NCI-H748 treated with DMSO at 0.1 percent for 48 hours (cell line): ENCODE measurements at regions not wholly inside any gene's neighbourhood (a gene's known extent, or its start where the extent isn't known, plus 50 kb on each side); places are given as distances from the start of the nearest gene placed in this dataset.

Experiments used
- DNase-seq: peaks from one replicate; lab custom pipeline; 2025; lab: John Stamatoyannopoulos, UW

GRCh38 chr7:155202106-155202871 is 95.4 kb upstream of the INSIG1 start:
- no peak for DNase-seq

- no peak for DNase-seq
Measured at GRCh38 chr7:155203059-155203881, 94.4 kb upstream of the INSIG1 start.

- DNase-seq, result no peak
Measured at GRCh38 chr7:155203882-155204691, 93.6 kb upstream of the INSIG1 start.

GRCh38 chr7:155204744-155205367 is 92.8 kb upstream of the INSIG1 start:
- DNase-seq, result no peak

- no peak for DNase-seq
Measured at GRCh38 chr7:155205368-155206317, 92.0 kb upstream of the INSIG1 start.

GRCh38 chr7:155206318-155207020 is 91.2 kb upstream of the INSIG1 start:
- no peak for DNase-seq

- DNase-seq, result no peak
Measured at GRCh38 chr7:155207326-155208002, 90.2 kb upstream of the INSIG1 start.

- DNase-seq, result no peak
Measured at GRCh38 chr7:155208681-155209477, 88.8 kb upstream of the INSIG1 start.

GRCh38 chr7:155209478-155210319 is 88.0 kb upstream of the INSIG1 start:
- no peak for DNase-seq

- DNase-seq, result no peak
Measured at GRCh38 chr7:155210356-155210755, 87.3 kb upstream of the INSIG1 start.

GRCh38 chr7:155211173-155211572 is 86.5 kb upstream of the INSIG1 start:
- DNase-seq, result no peak

- DNase-seq, result no peak
Measured at GRCh38 chr7:155211761-155212160, 85.9 kb upstream of the INSIG1 start.

- DNase-seq, result no peak
Measured at GRCh38 chr7:155212301-155213015, 85.2 kb upstream of the INSIG1 start.

GRCh38 chr7:155213385-155213784 is 84.3 kb upstream of the INSIG1 start:
- no peak for DNase-seq

GRCh38 chr7:155213955-155214740 is 83.5 kb upstream of the INSIG1 start:
- peak; percentile 40 for DNase-seq

GRCh38 chr7:155215576-155216325 is 81.9 kb upstream of the INSIG1 start:
- DNase-seq, result no peak
